ENCODE measurements at regions not wholly inside any gene's neighbourhood (a gene's known extent, or its start where the extent isn't known, plus 50 kb on each side); places are given as distances from the start of the nearest gene placed in this dataset.

- peaks cover 0 to 11% (median 3%) of the 10 kb centered on the region in 3 experiments; a peak in 4 of 7 replicates for H3K36me3 Mint-ChIP-seq (ENCODE audit: insufficient read depth in 1 of 3, low read depth in 3 of 3)
- Histone ChIP-seq H3K14ac (ENCODE audit: insufficient read depth, low read length) (no peak overlapping the region), H4K5ac (ENCODE audit: insufficient read length, low read depth, low read length) (no peak overlapping the region), H3K27ac (ENCODE audit: insufficient read length, low read depth, low read length) (no peak overlapping the region), H3K27me3 (ENCODE audit: insufficient read depth, low read length) (no peaks in the 10 kb centered on the region), H2BK15ac (ENCODE audit: low read depth, low read length) (no peak overlapping the region), H2BK20ac (ENCODE audit: low read depth, low read length, poor library complexity, severe bottlenecking) (no peak overlapping the region), H3K9me3 (ENCODE audit: control insufficient read depth, low read depth, low read length) (no peaks in the 10 kb centered on the region), H3K56ac (ENCODE audit: insufficient read length, low read depth, low read length) (no peak overlapping the region), H4K20me1 (ENCODE audit: control insufficient read depth, insufficient read depth, insufficient read length) (no peaks in the 10 kb centered on the region), H2BK5ac (ENCODE audit: insufficient read length, low read length) (no peak overlapping the region), H2AK5ac (ENCODE audit: insufficient read length, low read length) (no peak overlapping the region), H3K4ac (ENCODE audit: low read depth, low read length) (no peak overlapping the region), H3K23ac (ENCODE audit: insufficient read length, low read depth, low read length) (no peak overlapping the region), H3K4me2 (ENCODE audit: insufficient read depth, insufficient read length, low read length) (no peak overlapping the region), H3K79me2 (ENCODE audit: insufficient read depth, low read length) (no peaks in the 10 kb centered on the region), H3K23me2 (ENCODE audit: insufficient read length, low read depth, low read length, poor library complexity, severe bottlenecking) (no peaks in the 10 kb centered on the region), H2AFZ (ENCODE audit: low read length) (no peak overlapping the region), H3K18ac (ENCODE audit: insufficient read length, low read depth, low read length) (no peak overlapping the region), H3K79me1 (ENCODE audit: insufficient read depth, low read depth, low read length, poor library complexity, severe bottlenecking) (no peaks in the 10 kb centered on the region), H2BK120ac (ENCODE audit: low read depth, low read length, poor library complexity, severe bottlenecking) (no peak overlapping the region), H3K4me1 (ENCODE audit: insufficient read depth, low read length) (0 out of 2 replicates have a peak, but pooled peaks cover 3% of the 10 kb centered on the region), H4K8ac (replicated peaks; ENCODE audit: insufficient read length, low read depth, low read length) (no peak overlapping the region), H3K9ac (ENCODE audit: extremely low read depth, insufficient read length, low read length) (no peak overlapping the region), H3T11ph (ENCODE audit: low read length) (no peak overlapping the region), H4K91ac (ENCODE audit: insufficient read length, low read depth, low read length) (no peak overlapping the region), H2BK12ac (ENCODE audit: insufficient read length, low read depth, low read length) (no peak overlapping the region)
- H3K27ac Mint-ChIP-seq, result no peak overlapping the region; a peak in 1 of 7 replicates
- DNase-seq, result no peak
- H3K27me3 Mint-ChIP-seq (ENCODE audit: low read depth), result peaks cover 27% of the 10 kb centered on the region
- H3K4me1 Mint-ChIP-seq, result peaks cover 14 to 19% of the 10 kb centered on the region in 2 experiments
- WGBS (ENCODE audit: extremely low coverage, insufficient read length, low lambda C conversion rate), result 100% methylated on average over 2 of the region's 9 CpGs
- TF ChIP-seq CTCF (conservative IDR thresholded peaks at IDR 0.05), result no peak
- H3K4me3 Mint-ChIP-seq, result no peak overlapping the region; a peak in 1 of 5 replicates
- peaks cover 5 to 10% of the 10 kb centered on the region in 2 experiments; a peak in 4 of 5 replicates for H3K9me3 Mint-ChIP-seq
These were observed 326.4 kb upstream of the CTNND2 start for GRCh38 chr5:12230659-12231058.
